ENCODE measurements at regions not wholly inside any gene's neighbourhood (a gene's known extent, or its start where the extent isn't known, plus 50 kb on each side); places are given as distances from the start of the nearest gene placed in this dataset.

GRCh38 chr15:49758856-49759255, 138.0 kb downstream of the DTWD1 start:
- DNase-seq (ENCODE audit: extremely low read depth, low read depth), result no peak
- TF ChIP-seq CTCF (IDR thresholded peaks at IDR 0.05; ENCODE audit: low read depth, low read length, missing control alignments), result no peak
- no peak overlapping the region for H3K4me3 ChIP-seq (replicated peaks; ENCODE audit: low read depth, low read length)

- H3K4me3 ChIP-seq (replicated peaks; ENCODE audit: low read depth, low read length), result no peak overlapping the region
- TF ChIP-seq CTCF (IDR thresholded peaks at IDR 0.05; ENCODE audit: low read depth, low read length, missing control alignments), result no peak
- DNase-seq (ENCODE audit: extremely low read depth, low read depth), result no peak
Measured at GRCh38 chr15:49760749-49761148, 139.9 kb downstream of the DTWD1 start.

GRCh38 chr15:49769225-49769624, 148.4 kb downstream of the DTWD1 start:
- no peak overlapping the region for H3K4me3 ChIP-seq (replicated peaks; ENCODE audit: low read depth, low read length)
- DNase-seq (ENCODE audit: extremely low read depth, low read depth), result peak; percentile 10
- no peak for TF ChIP-seq CTCF (IDR thresholded peaks at IDR 0.05; ENCODE audit: low read depth, low read length, missing control alignments)

- H3K4me3 ChIP-seq (replicated peaks; ENCODE audit: low read depth, low read length), result no peak overlapping the region
- no peak for TF ChIP-seq CTCF (IDR thresholded peaks at IDR 0.05; ENCODE audit: low read depth, low read length, missing control alignments)
- DNase-seq (ENCODE audit: extremely low read depth, low read depth), result no peak
Measured at GRCh38 chr15:49789436-49789835, 168.6 kb downstream of the DTWD1 start.

GRCh38 chr15:49793943-49794342, 173.1 kb downstream of the DTWD1 start:
- TF ChIP-seq CTCF (IDR thresholded peaks at IDR 0.05; ENCODE audit: low read depth, low read length, missing control alignments), result no peak
- no peak overlapping the region for H3K4me3 ChIP-seq (replicated peaks; ENCODE audit: low read depth, low read length)
- no peak for DNase-seq (ENCODE audit: extremely low read depth, low read depth)

GRCh38 chr15:49801796-49802195, 180.9 kb downstream of the DTWD1 start:
- no peak for DNase-seq (ENCODE audit: extremely low read depth, low read depth)
- H3K4me3 ChIP-seq (replicated peaks; ENCODE audit: low read depth, low read length), result no peak overlapping the region
- no peak for TF ChIP-seq CTCF (IDR thresholded peaks at IDR 0.05; ENCODE audit: low read depth, low read length, missing control alignments)

Measured in HFF-Myc (cell line).